Nephron (organoid): ENCODE measurements at regions not wholly inside any gene's neighbourhood (a gene's known extent, or its start where the extent isn't known, plus 50 kb on each side); places are given as distances from the start of the nearest gene placed in this dataset.

ENCODE experiments used
- H3K27ac Mint-ChIP-seq, 3 experiments: 2 replicates each; pipeline ENCODE4 v1.8.0; 2020; ENCODE audit warnings: mixed read lengths in 3 of 3, mild to moderate bottlenecking in 2 of 3, moderate library complexity in 1 of 3
- H3K27me3 Mint-ChIP-seq: 2 replicates; pipeline ENCODE4 v1.8.0; 2021; ENCODE audit warnings: low read depth, mild to moderate bottlenecking, moderate library complexity, mixed read lengths
- H3K36me3 Mint-ChIP-seq: 2 replicates; pipeline ENCODE4 v1.8.0; 2020; ENCODE audit warnings: low read depth, mixed read lengths
- H3K4me1 Mint-ChIP-seq: 2 replicates; pipeline ENCODE4 v1.8.0; 2020; ENCODE audit warnings: mixed read lengths
- H3K4me3 Mint-ChIP-seq, 3 experiments: 2 replicates each; pipeline ENCODE4 v1.8.0; 2020; ENCODE audit warnings: mild to moderate bottlenecking in 3 of 3, mixed read lengths in 3 of 3, moderate library complexity in 2 of 3
- H3K9me3 Mint-ChIP-seq: 2 replicates; pipeline ENCODE4 v1.8.0; 2020; ENCODE audit warnings: mixed read lengths
- TF ChIP-seq, protein P1 (sequence below), 3 experiments: fragments of 200-600 bp; sonication (generic); IDR thresholded peaks; one replicate each; pipeline ENCODE4 v1.5.0; 2021; ENCODE audit warnings: antibody characterized with exemption in 3 of 3; ENCODE audit not compliant: unreplicated experiment in 3 of 3

DNA sequence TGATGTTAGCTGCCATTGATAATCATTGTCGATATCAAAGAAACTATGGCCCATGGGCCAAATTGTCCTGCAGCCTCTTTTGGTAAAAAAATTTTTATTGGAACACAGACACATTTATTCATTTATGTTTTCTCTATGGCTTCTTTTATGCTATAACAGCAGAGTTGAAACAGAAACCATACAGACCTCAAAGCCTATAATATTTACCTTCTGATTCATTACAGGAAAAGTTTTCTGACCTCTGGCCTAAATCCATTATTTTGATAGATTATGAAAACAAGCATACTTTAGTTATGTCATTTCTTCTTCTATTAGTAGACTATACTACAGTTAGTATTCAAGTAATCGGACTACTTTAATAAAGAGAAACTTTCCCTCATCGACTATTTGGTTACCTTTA lies 349.7 kb upstream of the GALNT5 start:
- TF ChIP-seq, protein P1, sequence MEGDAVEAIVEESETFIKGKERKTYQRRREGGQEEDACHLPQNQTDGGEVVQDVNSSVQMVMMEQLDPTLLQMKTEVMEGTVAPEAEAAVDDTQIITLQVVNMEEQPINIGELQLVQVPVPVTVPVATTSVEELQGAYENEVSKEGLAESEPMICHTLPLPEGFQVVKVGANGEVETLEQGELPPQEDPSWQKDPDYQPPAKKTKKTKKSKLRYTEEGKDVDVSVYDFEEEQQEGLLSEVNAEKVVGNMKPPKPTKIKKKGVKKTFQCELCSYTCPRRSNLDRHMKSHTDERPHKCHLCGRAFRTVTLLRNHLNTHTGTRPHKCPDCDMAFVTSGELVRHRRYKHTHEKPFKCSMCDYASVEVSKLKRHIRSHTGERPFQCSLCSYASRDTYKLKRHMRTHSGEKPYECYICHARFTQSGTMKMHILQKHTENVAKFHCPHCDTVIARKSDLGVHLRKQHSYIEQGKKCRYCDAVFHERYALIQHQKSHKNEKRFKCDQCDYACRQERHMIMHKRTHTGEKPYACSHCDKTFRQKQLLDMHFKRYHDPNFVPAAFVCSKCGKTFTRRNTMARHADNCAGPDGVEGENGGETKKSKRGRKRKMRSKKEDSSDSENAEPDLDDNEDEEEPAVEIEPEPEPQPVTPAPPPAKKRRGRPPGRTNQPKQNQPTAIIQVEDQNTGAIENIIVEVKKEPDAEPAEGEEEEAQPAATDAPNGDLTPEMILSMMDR (IDR thresholded peaks at IDR 0.05; ENCODE audit: unreplicated experiment in 3 of 3) = no peak
- H3K4me1 Mint-ChIP-seq = no peaks in the 10 kb centered on the region
- H3K36me3 Mint-ChIP-seq = no peaks in the 10 kb centered on the region
- no peaks in the 10 kb centered on the region for H3K27me3 Mint-ChIP-seq
- H3K27ac Mint-ChIP-seq = no peak overlapping the region
- H3K9me3 Mint-ChIP-seq = no peaks in the 10 kb centered on the region
- H3K4me3 Mint-ChIP-seq = no peak overlapping the region

DNA sequence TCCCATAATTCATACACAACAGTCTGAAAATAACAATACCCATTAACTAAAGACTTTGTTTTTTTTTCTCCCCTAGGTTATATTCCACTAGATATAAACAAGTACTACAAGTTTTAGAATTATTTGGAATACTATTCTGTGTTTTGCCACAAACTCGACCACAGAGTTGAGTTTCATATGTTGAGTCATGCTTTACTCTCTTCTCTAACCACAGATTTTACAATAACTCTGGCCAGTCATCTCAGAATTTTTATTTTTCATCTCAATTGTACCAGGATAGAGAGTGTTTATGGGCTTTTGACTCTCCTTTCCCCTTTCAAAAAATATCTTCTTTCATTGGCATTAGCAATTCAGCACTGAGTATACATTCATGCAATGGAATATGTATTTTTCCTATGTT lies 348.7 kb upstream of the GALNT5 start:
- no peaks in the 10 kb centered on the region for H3K9me3 Mint-ChIP-seq
- no peaks in the 10 kb centered on the region for H3K36me3 Mint-ChIP-seq
- no peak overlapping the region for H3K27ac Mint-ChIP-seq
- no peaks in the 10 kb centered on the region for H3K4me1 Mint-ChIP-seq
- no peaks in the 10 kb centered on the region for H3K27me3 Mint-ChIP-seq
- no peak overlapping the region for H3K4me3 Mint-ChIP-seq
- TF ChIP-seq, protein P1 (IDR thresholded peaks at IDR 0.05; ENCODE audit: unreplicated experiment in 3 of 3) = no peak

- no peak overlapping the region for H3K27ac Mint-ChIP-seq
- TF ChIP-seq, protein P1 (IDR thresholded peaks at IDR 0.05; ENCODE audit: unreplicated experiment in 3 of 3) = no peak
- H3K4me1 Mint-ChIP-seq = no peaks in the 10 kb centered on the region
- no peaks in the 10 kb centered on the region for H3K9me3 Mint-ChIP-seq
- no peaks in the 10 kb centered on the region for H3K27me3 Mint-ChIP-seq
- no peak overlapping the region for H3K4me3 Mint-ChIP-seq
- H3K36me3 Mint-ChIP-seq = no peaks in the 10 kb centered on the region
These were observed 347.5 kb upstream of the GALNT5 start for GRCh38 chr2:156909983-156910382.

GRCh38 chr2:156915332-156915731 lies 342.2 kb upstream of the GALNT5 start:
- TF ChIP-seq, protein P1 (IDR thresholded peaks at IDR 0.05; ENCODE audit: unreplicated experiment in 3 of 3) = no peak
- H3K36me3 Mint-ChIP-seq = no peaks in the 10 kb centered on the region
- H3K27me3 Mint-ChIP-seq = no peaks in the 10 kb centered on the region
- H3K4me3 Mint-ChIP-seq = no peak overlapping the region
- H3K9me3 Mint-ChIP-seq = peaks cover 3% of the 10 kb centered on the region
- H3K4me1 Mint-ChIP-seq = no peaks in the 10 kb centered on the region
- H3K27ac Mint-ChIP-seq = no peak overlapping the region

- TF ChIP-seq, protein P1 (IDR thresholded peaks at IDR 0.05; ENCODE audit: unreplicated experiment in 3 of 3) = no peak
- no peak overlapping the region for H3K4me3 Mint-ChIP-seq
- H3K4me1 Mint-ChIP-seq = no peaks in the 10 kb centered on the region
- H3K9me3 Mint-ChIP-seq = peaks cover 8% of the 10 kb centered on the region
- H3K36me3 Mint-ChIP-seq = peaks cover 3% of the 10 kb centered on the region
- no peaks in the 10 kb centered on the region for H3K27me3 Mint-ChIP-seq
- H3K27ac Mint-ChIP-seq = peak overlapping the region; percentile 11 to 28 (median 23)
These were observed 339.1 kb upstream of the GALNT5 start for GRCh38 chr2:156918410-156918809.

GRCh38 chr2:156930423-156930822 lies 327.1 kb upstream of the GALNT5 start:
- Mint-ChIP-seq H3K27ac (no peak overlapping the region), H3K4me3 (no peak overlapping the region), H3K27me3 (no peaks in the 10 kb centered on the region), H3K4me1 (no peaks in the 10 kb centered on the region), H3K9me3 (peaks cover 16% of the 10 kb centered on the region), H3K36me3 (no peaks in the 10 kb centered on the region)
- TF ChIP-seq, protein P1 (IDR thresholded peaks at IDR 0.05; ENCODE audit: unreplicated experiment in 3 of 3) = no peak
